Fibroblast of the aortic adventitia (primary cell): ENCODE measurements at regions not wholly inside any gene's neighbourhood (a gene's known extent, or its start where the extent isn't known, plus 50 kb on each side); places are given as distances from the start of the nearest gene placed in this dataset.
A peak's percentile ranks its signal among the peaks of the same experiment; 100 is the strongest.

Experiments used
- DNase-seq: peaks from one replicate; pipeline ENCODE4 v3.0.0-alpha.2; 2010; ENCODE audit warnings: low read depth
- H3K4me3 ChIP-seq: 2 replicates; pipeline ENCODE4 v1.5.1; 2011; ENCODE audit warnings: low read depth, mild to moderate bottlenecking, control low read depth, low read length, moderate library complexity
- TF ChIP-seq, protein P1 (sequence below): IDR thresholded peaks from 2 replicates; pipeline ENCODE4 v1.5.1; 2011; ENCODE audit warnings: mild to moderate bottlenecking, low read length, control low read depth, inconsistent platforms; ENCODE audit not compliant: insufficient read depth

DNA sequence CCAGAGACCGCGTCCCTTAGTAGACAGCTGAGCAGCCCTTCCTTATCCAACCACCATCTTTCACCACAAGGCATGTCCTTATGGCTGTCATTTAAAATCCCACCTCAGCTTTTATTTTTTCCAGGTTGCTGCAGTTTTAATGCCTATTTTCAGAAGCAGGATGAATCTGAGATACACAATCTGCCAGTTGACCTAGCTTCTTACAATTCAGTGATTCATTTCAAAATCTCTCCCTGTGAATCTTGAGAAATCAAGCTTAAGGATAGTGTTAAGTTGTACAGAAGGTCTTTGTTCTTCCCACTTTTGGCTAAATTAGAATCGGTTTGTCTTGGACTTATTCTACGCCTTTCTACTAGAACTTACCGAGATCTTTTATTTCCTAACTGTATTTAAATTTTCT, 522.3 kb upstream of the CFAP20DC start:
- no peak overlapping the region for H3K4me3 ChIP-seq
- TF ChIP-seq, protein P1, sequence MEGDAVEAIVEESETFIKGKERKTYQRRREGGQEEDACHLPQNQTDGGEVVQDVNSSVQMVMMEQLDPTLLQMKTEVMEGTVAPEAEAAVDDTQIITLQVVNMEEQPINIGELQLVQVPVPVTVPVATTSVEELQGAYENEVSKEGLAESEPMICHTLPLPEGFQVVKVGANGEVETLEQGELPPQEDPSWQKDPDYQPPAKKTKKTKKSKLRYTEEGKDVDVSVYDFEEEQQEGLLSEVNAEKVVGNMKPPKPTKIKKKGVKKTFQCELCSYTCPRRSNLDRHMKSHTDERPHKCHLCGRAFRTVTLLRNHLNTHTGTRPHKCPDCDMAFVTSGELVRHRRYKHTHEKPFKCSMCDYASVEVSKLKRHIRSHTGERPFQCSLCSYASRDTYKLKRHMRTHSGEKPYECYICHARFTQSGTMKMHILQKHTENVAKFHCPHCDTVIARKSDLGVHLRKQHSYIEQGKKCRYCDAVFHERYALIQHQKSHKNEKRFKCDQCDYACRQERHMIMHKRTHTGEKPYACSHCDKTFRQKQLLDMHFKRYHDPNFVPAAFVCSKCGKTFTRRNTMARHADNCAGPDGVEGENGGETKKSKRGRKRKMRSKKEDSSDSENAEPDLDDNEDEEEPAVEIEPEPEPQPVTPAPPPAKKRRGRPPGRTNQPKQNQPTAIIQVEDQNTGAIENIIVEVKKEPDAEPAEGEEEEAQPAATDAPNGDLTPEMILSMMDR: no peak
- DNase-seq: peak; percentile 30

DNA sequence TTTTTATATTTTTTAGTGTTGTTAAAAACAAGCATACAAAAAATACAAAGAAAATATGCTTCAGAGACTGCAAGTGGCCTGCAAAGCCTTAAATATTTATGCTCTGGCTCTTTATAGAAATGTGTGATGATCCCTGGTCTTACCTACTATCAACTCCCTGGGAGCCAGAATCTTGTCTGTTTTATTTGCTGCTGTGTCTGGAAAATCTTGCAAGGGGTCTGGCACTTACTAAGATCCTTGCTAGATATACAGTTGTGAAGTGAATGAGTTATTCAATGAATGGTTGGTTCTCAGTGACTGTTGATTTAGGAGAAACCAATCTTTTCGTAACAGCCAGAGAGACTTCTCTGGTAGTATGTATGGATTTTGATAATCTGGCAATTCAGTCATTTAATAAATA, 521.0 kb upstream of the CFAP20DC start:
- H3K4me3 ChIP-seq: no peak overlapping the region
- no peak for DNase-seq
- TF ChIP-seq, protein P1: no peak

DNA sequence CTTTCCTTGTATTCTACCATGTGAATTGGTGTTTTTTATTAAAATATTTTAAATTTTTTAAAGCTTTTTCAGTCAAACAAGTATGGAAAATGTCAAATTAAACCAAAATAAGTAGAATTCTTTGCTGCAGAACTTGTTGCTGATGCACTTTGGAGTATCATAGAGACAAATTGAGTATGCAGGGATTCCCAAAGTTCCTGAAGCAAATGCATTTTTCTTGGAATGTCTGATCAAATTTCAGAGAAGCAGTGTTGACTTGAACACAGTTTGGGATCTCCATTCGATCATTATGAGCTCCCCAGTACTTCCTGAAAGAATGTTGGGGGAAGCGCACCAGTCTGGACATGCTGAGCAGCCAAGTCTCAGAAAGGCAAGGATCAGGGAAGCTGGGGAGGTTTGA, 517.8 kb upstream of the CFAP20DC start:
- no peak overlapping the region for H3K4me3 ChIP-seq
- TF ChIP-seq, protein P1: no peak
- no peak for DNase-seq

DNA sequence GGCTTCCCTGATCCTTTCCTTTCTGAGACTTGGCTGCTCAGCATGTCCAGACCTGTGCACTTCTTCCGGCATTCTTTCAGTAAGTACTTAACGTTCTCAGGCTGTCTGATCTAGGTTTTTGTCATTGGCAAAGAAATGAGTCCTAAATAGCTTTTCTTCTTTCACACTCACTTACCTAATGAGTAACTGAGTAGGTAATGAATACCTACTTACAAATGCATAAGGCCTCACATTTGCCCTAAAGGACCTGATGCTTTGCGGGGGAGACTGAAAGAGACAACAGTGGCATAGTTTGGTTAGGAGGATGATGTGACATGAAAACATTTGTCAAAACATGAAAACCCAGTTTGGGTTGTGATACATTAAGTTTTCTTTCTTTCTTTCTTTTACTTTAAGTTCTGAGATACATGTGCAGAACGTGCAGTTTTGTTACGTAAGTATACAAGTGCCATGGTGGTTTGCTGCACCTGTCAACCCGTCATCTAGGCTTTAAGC, 516.7 kb upstream of the CFAP20DC start:
- H3K4me3 ChIP-seq: no peak overlapping the region
- TF ChIP-seq, protein P1: no peak
- DNase-seq: no peak

DNA sequence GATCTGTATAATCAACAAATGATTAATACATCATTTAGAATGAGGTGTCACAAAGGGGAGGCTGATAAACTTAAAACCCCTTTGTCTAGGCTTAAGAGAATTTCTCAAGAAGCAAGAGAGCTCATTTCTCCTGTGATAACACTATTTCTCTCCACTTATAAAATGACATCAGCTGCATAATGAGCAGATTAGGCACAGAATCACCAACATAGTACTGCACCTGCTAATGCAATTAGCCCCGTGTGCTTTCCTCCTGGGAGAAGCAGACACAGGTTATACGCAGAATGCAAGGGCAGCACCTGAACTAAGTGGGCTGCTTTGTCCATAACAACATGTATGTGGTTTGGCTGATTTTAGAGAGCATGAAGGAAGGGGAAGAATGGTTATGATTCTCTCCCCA, 515.3 kb upstream of the CFAP20DC start:
- H3K4me3 ChIP-seq: no peak overlapping the region
- DNase-seq: no peak
- TF ChIP-seq, protein P1: no peak

DNA sequence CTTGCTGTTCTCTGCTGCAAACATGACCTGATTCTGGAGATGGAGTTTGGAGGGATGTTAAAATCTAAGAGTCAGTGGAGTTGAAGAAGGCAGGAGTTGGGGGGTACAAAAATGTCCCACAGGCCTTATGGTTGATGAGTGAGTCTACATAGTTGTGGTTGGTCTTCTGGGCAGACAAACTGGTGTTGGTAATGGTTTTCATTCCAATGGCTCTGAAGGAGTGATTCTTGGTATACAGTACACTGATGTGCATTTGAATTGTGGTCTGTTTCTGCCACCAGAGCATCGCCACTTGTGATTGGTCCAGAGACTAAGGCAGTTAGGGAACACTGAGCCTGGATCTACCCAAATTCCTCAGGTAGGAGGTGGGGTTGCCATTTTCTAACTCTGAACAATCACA, 514.1 kb upstream of the CFAP20DC start:
- peak; percentile 38 for DNase-seq

DNA sequence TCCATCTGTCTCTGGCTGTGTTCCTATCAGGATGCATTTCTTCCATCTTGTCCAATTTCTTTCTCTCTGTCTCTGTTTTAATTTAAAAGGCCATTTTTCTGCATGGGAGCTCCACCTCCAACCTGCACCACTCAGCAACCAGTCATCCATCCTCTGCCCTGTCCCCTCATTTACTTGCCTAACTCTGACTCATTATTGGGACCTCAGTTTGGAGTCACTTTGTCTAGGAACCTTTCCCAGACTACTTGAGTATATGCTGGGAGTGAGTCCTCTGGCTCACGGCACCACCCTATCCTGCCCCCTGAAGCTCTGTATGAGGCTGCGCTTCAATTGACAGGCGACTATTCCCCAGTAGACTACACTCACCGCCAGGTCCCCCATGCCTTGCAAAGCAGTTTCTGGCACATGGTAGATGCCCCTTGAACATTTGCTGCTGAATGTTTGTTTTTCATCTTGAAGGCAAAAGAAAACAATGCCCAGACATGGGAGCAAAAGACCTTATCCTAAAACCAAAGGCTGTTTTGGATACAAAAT, 513.3 kb upstream of the CFAP20DC start:
- TF ChIP-seq, protein P1: no peak
- H3K4me3 ChIP-seq: no peak overlapping the region
- DNase-seq: no peak

More for the DNA sequence above, 514.1 kb upstream of the CFAP20DC start:
- TF ChIP-seq, protein P1: no peak
- H3K4me3 ChIP-seq: no peak overlapping the region
